ENCODE measurements at regions not wholly inside any gene's neighbourhood (a gene's known extent, or its start where the extent isn't known, plus 50 kb on each side); places are given as distances from the start of the nearest gene placed in this dataset.

DNA sequence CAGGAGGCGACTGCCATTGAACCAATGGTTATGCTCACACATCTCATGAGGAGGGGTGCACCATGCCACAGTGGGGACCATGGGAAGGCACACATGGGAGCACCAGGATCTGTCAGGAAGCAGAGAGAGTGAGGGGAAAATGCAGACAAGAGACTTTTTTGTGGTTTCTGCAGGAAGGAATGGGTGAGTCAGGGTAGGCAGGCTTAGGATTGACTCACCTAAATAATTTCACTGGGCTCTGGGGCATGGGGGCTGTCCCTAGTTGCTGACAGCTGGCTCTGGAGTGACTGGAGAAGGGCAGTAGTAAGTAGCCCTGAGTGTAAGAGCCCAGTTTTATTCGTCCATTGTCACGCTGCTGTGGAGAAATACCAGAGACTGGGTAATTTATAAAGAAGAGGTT lies 202.4 kb downstream of the AXIN2 start:
- DNase-seq (ENCODE audit: low spot score in 2 of 2): no peak
- no peaks in the 10 kb centered on the region for H3K4me1 ChIP-seq
- H3K4me3 ChIP-seq: no peak overlapping the region
- in situ Hi-C loops (cut with MboI; ENCODE audit: low sequenced_read_pairs): no loop called here
- no peaks in the 10 kb centered on the region for H3K36me3 ChIP-seq (replicated peaks)
- no peaks in the 10 kb centered on the region for H3K9me3 ChIP-seq
- H3K27me3 ChIP-seq (ENCODE audit: low read depth): no peaks in the 10 kb centered on the region; the same call in 1 of the 2 replicates

DNA sequence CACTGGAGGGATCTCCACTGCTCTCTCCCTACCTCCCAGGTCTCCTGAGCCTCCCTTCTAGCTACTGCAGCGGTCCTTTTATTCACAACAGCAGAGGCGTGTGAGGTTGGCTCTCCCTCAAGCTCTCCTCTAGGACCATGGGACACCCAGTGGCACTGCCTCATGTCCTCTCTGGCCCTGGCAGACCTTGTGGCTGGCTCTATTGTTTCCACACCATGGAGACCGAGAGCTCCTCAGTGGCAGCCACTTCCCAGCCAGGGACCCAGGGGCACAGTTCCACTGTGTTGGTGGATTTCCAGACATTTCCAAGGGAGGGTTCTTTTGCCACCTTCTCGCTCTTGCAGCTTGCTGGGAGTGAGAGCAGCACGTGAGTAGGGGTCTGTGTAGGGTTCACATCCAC lies 204.9 kb downstream of the AXIN2 start:
- DNase-seq (ENCODE audit: low spot score in 2 of 2): no peak
- Histone ChIP-seq H3K27me3 (ENCODE audit: low read depth) (no peaks in the 10 kb centered on the region), H3K9me3 (no peaks in the 10 kb centered on the region), H3K36me3 (replicated peaks) (no peaks in the 10 kb centered on the region), H3K4me1 (no peaks in the 10 kb centered on the region), H3K4me3 (no peak overlapping the region)
- in situ Hi-C loops (cut with MboI; ENCODE audit: low sequenced_read_pairs): no loop called here

DNA sequence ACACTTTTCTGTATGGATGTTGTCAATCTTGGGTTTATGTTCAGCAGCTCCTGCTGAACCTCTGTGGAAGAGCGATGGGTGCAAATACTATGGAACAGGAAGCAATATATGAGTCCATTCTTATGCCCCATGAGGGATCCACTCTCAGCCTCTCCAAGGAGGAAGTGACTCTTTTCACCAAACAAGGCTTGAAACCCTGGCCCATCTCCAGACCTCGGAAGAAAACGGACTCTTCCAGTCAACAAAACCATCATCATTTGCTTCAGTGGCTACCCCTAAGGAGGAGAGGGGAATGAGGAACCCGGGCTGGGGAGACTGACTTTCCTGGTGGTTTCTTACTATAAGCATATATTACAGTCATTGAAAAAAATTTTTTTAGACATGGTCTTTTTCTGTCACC lies 206.2 kb downstream of the AXIN2 start:
- no peak overlapping the region for H3K4me3 ChIP-seq
- DNase-seq (ENCODE audit: low spot score in 2 of 2): no peak
- H3K36me3 ChIP-seq (replicated peaks): no peaks in the 10 kb centered on the region
- in situ Hi-C loops (cut with MboI; ENCODE audit: low sequenced_read_pairs): no loop called here
- H3K4me1 ChIP-seq: no peaks in the 10 kb centered on the region
- H3K27me3 ChIP-seq (ENCODE audit: low read depth): no peaks in the 10 kb centered on the region
- no peaks in the 10 kb centered on the region for H3K9me3 ChIP-seq

DNA sequence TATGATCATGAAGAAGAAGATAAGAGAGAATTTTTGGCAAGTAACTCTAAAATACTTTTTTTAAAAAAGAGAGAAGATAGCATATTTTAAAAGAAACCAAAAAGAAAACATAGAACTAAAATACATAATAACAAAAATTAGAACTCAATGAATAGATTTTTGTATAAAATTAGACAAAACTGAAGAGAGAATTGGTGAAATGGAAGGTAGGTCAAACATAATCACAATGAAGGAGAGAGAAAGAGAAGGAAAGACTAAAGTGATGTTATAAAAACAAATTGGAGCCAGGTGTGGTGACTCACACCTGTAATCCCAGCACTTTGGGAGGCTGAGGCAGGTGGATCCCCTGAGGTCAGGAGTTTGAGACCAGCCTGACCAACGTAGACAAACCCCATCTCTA lies 211.5 kb downstream of the AXIN2 start:
- in situ Hi-C loops (cut with MboI; ENCODE audit: low sequenced_read_pairs): no loop called here
- H3K36me3 ChIP-seq (replicated peaks): no peaks in the 10 kb centered on the region
- no peak overlapping the region for H3K4me3 ChIP-seq
- no peaks in the 10 kb centered on the region for H3K4me1 ChIP-seq
- H3K9me3 ChIP-seq: no peaks in the 10 kb centered on the region
- DNase-seq (ENCODE audit: low spot score in 2 of 2): no peak
- no peaks in the 10 kb centered on the region for H3K27me3 ChIP-seq (ENCODE audit: low read depth)

DNA sequence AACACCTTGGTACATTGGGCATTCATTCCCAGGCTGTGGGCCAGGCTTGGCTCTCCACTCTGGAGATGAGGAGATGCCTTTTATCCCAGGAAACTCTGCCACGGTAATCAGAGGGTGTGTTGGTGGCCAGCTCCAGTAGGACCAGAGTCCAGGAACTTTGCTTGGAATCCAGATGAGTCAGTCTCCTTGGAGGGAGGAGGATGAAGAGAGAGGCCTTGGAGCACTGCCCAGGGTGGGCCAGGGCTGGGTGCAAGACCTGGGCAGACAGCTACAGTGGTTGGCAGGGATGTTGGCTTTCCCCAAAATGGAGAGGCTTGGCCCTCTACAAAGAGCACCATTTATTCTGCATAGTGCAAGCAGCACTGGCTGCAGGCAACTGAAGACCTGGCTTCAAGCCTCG lies 209.0 kb downstream of the RGS9 start:
- Histone ChIP-seq H3K27me3 (ENCODE audit: low read depth) (no peaks in the 10 kb centered on the region), H3K4me3 (no peak overlapping the region), H3K9me3 (no peaks in the 10 kb centered on the region), H3K4me1 (no peaks in the 10 kb centered on the region), H3K36me3 (replicated peaks) (no peaks in the 10 kb centered on the region)
- in situ Hi-C loops (cut with MboI; ENCODE audit: low sequenced_read_pairs): no loop called here
- DNase-seq (ENCODE audit: low spot score in 2 of 2): no peak

DNA sequence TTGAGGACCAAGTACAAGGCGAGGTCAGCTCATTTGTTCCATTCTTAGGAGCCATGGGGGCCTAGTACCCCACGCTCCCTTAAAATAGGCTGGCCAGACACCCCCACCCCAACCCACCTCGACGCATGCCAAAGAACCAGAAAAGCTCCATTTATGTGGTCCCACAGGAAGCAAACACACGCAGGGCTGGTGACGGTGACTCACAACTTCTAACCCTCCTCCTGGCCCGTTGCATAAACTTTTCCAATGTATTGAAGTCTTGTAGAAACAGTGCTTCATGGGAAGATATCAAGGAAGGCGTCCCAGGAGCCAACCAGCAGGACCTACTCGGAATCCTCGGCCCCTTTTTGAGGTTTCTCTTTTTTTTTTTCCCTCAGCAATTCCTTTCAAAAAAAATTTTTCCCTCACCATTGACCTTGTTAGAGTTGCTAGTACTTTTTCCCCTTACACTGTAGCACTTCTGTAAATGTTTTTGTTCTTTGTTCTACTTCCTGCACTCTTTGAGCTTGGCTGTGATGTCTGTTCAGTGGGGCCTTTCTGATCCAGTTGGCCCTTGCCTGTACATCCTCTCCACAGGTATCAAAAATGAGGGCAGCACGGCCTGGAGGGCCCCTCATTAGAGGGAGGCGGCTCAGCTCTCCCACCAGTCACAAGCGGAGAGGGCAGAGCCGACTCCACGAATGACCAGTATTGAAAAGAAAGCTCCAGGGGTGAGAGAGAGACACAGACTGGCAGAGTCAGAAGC lies 208.3 kb downstream of the RGS9 start:
- DNase-seq (ENCODE audit: low spot score in 2 of 2): no peak
- H3K36me3 ChIP-seq (replicated peaks): no peaks in the 10 kb centered on the region
- H3K27me3 ChIP-seq (ENCODE audit: low read depth): no peaks in the 10 kb centered on the region
- no peak overlapping the region for H3K4me3 ChIP-seq
- in situ Hi-C loops (cut with MboI; ENCODE audit: low sequenced_read_pairs): no loop called here
- no peaks in the 10 kb centered on the region for H3K9me3 ChIP-seq
- no peaks in the 10 kb centered on the region for H3K4me1 ChIP-seq

DNA sequence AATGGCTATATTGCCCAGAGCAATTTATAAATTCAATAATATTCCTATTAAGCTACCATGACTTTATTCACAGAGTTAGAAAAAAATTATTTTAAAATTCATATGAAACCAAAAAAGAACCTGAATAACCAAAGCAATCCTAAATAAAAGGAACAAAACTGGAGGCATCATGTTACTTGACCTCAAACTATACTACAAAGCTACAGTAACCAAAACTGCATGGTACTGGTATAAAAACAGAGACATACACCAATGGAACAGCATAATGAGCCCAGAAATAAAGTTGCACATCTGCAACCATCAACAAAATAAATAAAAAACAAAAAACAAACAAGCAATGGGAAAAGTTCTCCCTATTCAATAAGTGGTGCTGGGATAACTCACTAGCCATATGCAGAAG lies 203.2 kb downstream of the RGS9 start:
- no peaks in the 10 kb centered on the region for H3K4me1 ChIP-seq
- in situ Hi-C loops (cut with MboI; ENCODE audit: low sequenced_read_pairs): no loop called here
- H3K27me3 ChIP-seq (ENCODE audit: low read depth): no peaks in the 10 kb centered on the region
- no peaks in the 10 kb centered on the region for H3K9me3 ChIP-seq
- DNase-seq (ENCODE audit: low spot score in 2 of 2): no peak
- H3K36me3 ChIP-seq (replicated peaks): no peaks in the 10 kb centered on the region
- no peak overlapping the region for H3K4me3 ChIP-seq

DNA sequence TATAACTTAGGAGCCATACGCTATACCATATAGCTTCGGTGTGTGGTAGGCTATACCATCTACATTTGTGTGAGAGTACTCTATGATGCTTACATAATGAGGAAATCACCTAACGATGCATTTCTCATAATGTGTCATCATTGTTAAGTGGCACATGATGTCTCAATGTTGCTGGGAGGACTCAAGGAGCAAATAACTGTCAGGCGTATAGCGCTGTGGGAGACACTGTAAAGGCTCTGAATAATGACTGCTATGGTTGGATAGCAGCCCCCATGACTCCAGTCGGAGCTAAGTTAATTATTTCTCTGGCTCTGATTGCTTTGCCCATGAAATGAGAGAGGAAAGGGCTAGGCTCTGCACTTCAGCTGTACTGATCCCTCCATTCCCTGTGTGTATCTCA lies 197.2 kb downstream of the RGS9 start:
- Histone ChIP-seq H3K9me3 (no peaks in the 10 kb centered on the region), H3K27me3 (ENCODE audit: low read depth) (0 out of 2 replicates have a peak, but pooled peaks cover 3% of the 10 kb centered on the region), H3K4me1 (no peaks in the 10 kb centered on the region), H3K4me3 (no peak overlapping the region), H3K36me3 (replicated peaks) (no peaks in the 10 kb centered on the region)
- in situ Hi-C loops (cut with MboI; ENCODE audit: low sequenced_read_pairs): no loop called here
- no peak for DNase-seq (ENCODE audit: low spot score in 2 of 2)

DNA sequence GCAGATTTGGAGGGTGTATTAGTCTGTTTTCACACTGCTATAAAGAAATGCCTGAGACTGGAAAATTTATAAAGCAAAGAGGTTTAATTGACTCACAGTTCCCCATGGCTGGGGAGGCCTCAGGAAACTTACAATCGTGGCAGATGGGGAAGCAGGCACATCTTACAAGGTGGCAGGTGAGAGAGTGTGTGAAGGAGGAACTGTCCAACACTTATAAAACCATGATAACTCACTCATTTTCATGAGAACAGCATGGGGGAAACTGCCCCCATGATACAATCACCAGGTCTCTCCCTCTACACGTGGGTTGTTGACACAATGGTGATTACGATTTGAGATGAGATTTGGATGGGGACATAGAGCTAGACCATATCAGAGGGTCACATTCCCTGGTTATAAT lies 195.6 kb downstream of the RGS9 start:
- Histone ChIP-seq H3K27me3 (ENCODE audit: low read depth) (0 out of 2 replicates have a peak, but pooled peaks cover 3% of the 10 kb centered on the region), H3K4me1 (no peaks in the 10 kb centered on the region), H3K36me3 (replicated peaks) (no peaks in the 10 kb centered on the region), H3K4me3 (no peak overlapping the region), H3K9me3 (no peaks in the 10 kb centered on the region)
- no peak for DNase-seq (ENCODE audit: low spot score in 2 of 2)
- in situ Hi-C loops (cut with MboI; ENCODE audit: low sequenced_read_pairs): no loop called here

DNA sequence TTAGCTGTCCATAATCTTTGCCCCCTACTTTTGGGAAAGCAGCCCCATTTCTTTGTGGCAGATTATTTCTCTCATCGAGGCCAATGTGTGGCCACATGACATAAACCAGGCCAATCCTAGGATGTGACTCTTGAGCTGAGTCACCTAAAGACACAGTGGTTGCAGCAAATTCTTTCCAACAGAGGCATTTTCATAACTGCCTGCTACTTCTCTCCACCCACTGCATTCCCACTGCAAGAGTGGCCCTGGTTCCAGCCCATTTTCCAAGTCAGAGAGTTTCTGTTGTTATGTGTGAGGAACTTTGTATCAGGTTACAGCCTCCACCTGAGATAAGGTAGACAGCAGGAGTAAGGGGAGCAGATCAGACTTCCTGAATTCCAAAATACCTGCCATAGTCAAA lies 195.2 kb downstream of the RGS9 start:
- Histone ChIP-seq H3K4me1 (no peaks in the 10 kb centered on the region), H3K9me3 (no peaks in the 10 kb centered on the region), H3K36me3 (replicated peaks) (no peaks in the 10 kb centered on the region), H3K27me3 (ENCODE audit: low read depth) (0 out of 2 replicates have a peak, but pooled peaks cover 3% of the 10 kb centered on the region), H3K4me3 (no peak overlapping the region)
- in situ Hi-C loops (cut with MboI; ENCODE audit: low sequenced_read_pairs): no loop called here
- DNase-seq (ENCODE audit: low spot score in 2 of 2): no peak

DNA sequence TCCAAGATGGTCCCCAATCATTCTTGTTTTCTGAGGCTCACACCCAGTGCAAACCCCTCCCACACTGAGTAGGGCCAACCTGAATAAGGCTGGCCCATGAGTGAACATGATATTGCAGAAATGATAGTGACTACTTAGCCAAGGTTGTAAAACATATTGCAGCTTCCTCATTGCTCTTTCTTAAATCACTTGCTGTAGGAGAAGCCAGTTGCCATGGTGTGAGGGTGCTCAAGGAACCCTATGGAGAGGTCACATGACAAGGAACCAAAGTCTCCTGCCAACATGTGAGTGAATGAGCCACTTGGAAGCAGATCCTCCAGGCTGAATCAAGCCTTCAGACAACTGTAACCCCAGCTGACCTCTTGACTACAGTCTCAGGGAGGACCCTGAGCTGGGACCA lies 191.4 kb downstream of the RGS9 start:
- no peaks in the 10 kb centered on the region for H3K36me3 ChIP-seq (replicated peaks)
- no peaks in the 10 kb centered on the region for H3K9me3 ChIP-seq
- DNase-seq (ENCODE audit: low spot score in 2 of 2): no peak
- H3K4me1 ChIP-seq: no peaks in the 10 kb centered on the region
- 0 out of 2 replicates have a peak, but pooled peaks cover 3% of the 10 kb centered on the region for H3K27me3 ChIP-seq (ENCODE audit: low read depth)
- in situ Hi-C loops (cut with MboI; ENCODE audit: low sequenced_read_pairs): no loop called here
- H3K4me3 ChIP-seq: no peak overlapping the region

DNA sequence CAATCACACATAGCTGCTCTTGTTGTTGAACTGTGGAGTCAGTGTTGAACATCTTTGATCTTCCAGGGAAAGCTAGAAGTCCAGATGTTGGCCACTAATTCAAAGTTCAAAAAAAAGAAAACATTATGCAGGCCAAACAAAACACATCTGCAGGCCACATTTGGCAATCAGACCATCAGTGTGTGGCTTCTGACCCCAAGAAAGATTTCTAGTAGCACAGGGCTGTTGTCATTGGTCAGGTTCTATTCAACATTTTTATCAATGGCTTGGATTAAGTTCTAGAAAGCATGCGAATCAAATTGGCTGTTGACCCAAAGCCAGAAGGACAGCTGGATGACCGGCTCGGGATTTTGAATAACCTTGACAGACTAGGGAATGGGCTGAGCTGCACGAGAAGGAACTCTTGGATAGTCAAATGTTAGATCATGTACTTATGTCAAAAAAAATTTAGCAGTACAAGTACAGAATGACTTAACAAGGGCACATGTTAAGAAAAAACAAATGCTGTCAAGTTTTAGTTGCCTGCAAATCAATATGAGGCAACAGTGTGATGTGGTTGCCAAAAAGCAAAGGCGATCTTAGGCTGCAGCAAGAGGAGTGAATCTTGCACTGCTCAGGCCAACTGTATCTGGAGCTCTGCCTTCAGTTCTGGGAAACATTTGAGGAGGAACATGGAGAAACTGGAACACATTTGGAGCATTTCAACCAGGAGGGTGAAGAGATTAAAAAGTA lies 187.6 kb downstream of the RGS9 start:
- H3K9me3 ChIP-seq: no peaks in the 10 kb centered on the region
- H3K4me1 ChIP-seq: no peaks in the 10 kb centered on the region
- H3K4me3 ChIP-seq: no peak overlapping the region
- H3K27me3 ChIP-seq (ENCODE audit: low read depth): peaks cover 2% of the 10 kb centered on the region; the same call in 1 of the 2 replicates
- DNase-seq (ENCODE audit: low spot score in 2 of 2): no peak
- in situ Hi-C loops (cut with MboI; ENCODE audit: low sequenced_read_pairs): no loop called here
- no peaks in the 10 kb centered on the region for H3K36me3 ChIP-seq (replicated peaks)

DNA sequence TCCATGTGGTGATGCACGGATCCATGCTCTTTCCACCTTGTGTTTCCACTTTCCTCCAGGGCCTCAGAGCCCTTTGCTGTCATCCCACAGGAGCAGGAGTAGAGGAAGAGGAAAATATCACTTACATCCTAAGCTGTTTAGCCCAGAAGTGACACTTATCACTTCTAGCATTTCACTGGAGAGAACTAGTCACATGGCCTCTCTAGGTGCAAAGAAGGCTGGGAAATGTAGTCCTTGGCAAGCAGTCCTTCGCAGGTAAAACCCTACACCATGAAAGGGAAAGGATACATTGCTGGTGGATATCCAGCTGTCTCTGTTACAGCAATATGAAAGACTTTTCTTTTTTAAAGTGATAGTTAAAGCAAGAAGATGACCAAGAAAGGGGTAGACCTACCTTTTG lies 185.9 kb downstream of the RGS9 start:
- H3K4me3 ChIP-seq: no peak overlapping the region
- no peaks in the 10 kb centered on the region for H3K9me3 ChIP-seq
- no peaks in the 10 kb centered on the region for H3K4me1 ChIP-seq
- no peaks in the 10 kb centered on the region for H3K36me3 ChIP-seq (replicated peaks)
- in situ Hi-C loops (cut with MboI; ENCODE audit: low sequenced_read_pairs): no loop called here
- peaks cover 2% of the 10 kb centered on the region; the same call in 1 of the 2 replicates for H3K27me3 ChIP-seq (ENCODE audit: low read depth)
- no peak for DNase-seq (ENCODE audit: low spot score in 2 of 2)

DNA sequence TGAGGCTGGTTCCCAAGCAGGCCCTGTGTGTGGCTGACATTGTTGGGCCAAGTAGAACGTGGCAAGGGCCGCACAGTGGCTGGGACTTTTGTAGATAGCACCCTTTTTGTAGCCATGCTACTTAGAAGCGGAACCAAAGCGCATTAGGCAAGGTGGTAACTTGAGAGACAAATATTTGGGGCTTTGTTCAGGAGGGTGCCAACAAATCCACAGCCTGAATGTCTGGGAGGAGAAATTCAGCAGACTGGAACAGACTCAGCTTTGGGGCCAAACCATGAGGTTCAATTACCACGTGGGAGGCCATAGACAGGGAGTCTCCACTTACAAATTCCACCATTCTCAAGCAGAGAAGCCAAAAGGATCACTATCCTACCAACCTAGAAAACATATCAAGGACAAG lies 183.7 kb downstream of the RGS9 start:
- no peak for DNase-seq (ENCODE audit: low spot score in 2 of 2)
- Histone ChIP-seq H3K9me3 (no peaks in the 10 kb centered on the region), H3K27me3 (ENCODE audit: low read depth) (peaks cover 2% of the 10 kb centered on the region; the same call in 1 of the 2 replicates)

More for the DNA sequence above, 183.7 kb downstream of the RGS9 start:
- H3K4me3 ChIP-seq: no peak overlapping the region
- no peaks in the 10 kb centered on the region for H3K36me3 ChIP-seq (replicated peaks)
- H3K4me1 ChIP-seq: no peaks in the 10 kb centered on the region
- in situ Hi-C loops (cut with MboI; ENCODE audit: low sequenced_read_pairs): no loop called here
